ENCODE measurements at regions not wholly inside any gene's neighbourhood (a gene's known extent, or its start where the extent isn't known, plus 50 kb on each side); places are given as distances from the start of the nearest gene placed in this dataset.

- TF ChIP-seq CTCF (IDR thresholded peaks at IDR 0.05) = no peak
- TF ChIP-seq POLR2A (IDR thresholded peaks at IDR 0.05) = no peak
Measured at GRCh38 chr17:12410717-12411116, 255.0 kb upstream of the MYOCD start.
